Skeletal muscle satellite cell (primary cell): ENCODE measurements at regions not wholly inside any gene's neighbourhood (a gene's known extent, or its start where the extent isn't known, plus 50 kb on each side); places are given as distances from the start of the nearest gene placed in this dataset.

Experiments
- H3K27me3 ChIP-seq: 2 replicates; pipeline ENCODE4 v1.7.0; 2013; ENCODE audit warnings: low read length; ENCODE audit not compliant: control insufficient read depth, insufficient read depth
- H3K36me3 ChIP-seq: 2 replicates; pipeline ENCODE4 v1.7.0; 2013; ENCODE audit warnings: mild to moderate bottlenecking, control low read depth, low read length; ENCODE audit not compliant: insufficient read depth
- H3K4me1 ChIP-seq: 2 replicates; pipeline ENCODE4 v1.7.0; 2013; ENCODE audit warnings: low read length; ENCODE audit not compliant: control insufficient read depth, insufficient read depth
- H3K4me2 ChIP-seq: 2 replicates; pipeline ENCODE4 v1.7.0; 2013; ENCODE audit warnings: mild to moderate bottlenecking, low read length
- H3K4me3 ChIP-seq: 2 replicates; pipeline ENCODE4 v1.7.0; 2013; ENCODE audit warnings: low read length
- H3K9ac ChIP-seq: 2 replicates; pipeline ENCODE4 v1.7.0; 2013; ENCODE audit warnings: mild to moderate bottlenecking, low read depth, low read length, moderate library complexity
- H3K9me3 ChIP-seq: replicated peaks from 2 replicates; pipeline ENCODE4 v1.7.0; 2013; ENCODE audit warnings: mild to moderate bottlenecking, control low read depth, low read length

DNA sequence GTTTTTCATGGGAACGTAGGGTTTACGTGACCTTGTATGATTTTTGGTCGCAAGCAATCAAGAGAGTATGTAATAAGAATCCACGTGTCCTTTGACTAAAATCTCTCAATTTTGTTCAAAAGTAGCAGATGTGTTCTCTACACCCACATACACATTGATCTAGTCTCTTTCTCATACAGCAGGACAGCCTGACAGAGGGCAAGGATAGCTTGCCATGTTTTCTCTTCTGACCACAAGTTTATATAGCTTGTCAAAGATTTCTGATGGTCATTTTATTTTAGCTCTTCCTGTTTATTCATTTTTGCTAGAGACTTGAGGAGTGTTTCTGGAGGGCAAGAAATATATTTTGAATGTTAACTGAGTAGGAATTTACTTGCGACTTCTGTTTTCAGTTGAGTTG, 570.2 kb upstream of the ALCAM start:
- Histone ChIP-seq H3K27me3 (no peaks in the 10 kb centered on the region), H3K4me3 (no peak overlapping the region), H3K4me2 (no peak overlapping the region), H3K36me3 (no peaks in the 10 kb centered on the region), H3K9ac (no peak overlapping the region), H3K9me3 (no peaks in the 10 kb centered on the region), H3K4me1 (no peaks in the 10 kb centered on the region)

- H3K36me3 ChIP-seq: no peaks in the 10 kb centered on the region
- no peak overlapping the region for H3K4me3 ChIP-seq
- no peak overlapping the region for H3K4me2 ChIP-seq
- H3K9ac ChIP-seq: no peak overlapping the region
- H3K27me3 ChIP-seq: no peaks in the 10 kb centered on the region
- H3K9me3 ChIP-seq: no peaks in the 10 kb centered on the region
- no peaks in the 10 kb centered on the region for H3K4me1 ChIP-seq
These were observed 561.7 kb upstream of the ALCAM start for GRCh38 chr3:104805042-104805441.

GRCh38 chr3:104805508-104805907, 561.2 kb upstream of the ALCAM start:
- H3K27me3 ChIP-seq: no peaks in the 10 kb centered on the region
- no peaks in the 10 kb centered on the region for H3K36me3 ChIP-seq
- no peak overlapping the region for H3K9ac ChIP-seq

DNA sequence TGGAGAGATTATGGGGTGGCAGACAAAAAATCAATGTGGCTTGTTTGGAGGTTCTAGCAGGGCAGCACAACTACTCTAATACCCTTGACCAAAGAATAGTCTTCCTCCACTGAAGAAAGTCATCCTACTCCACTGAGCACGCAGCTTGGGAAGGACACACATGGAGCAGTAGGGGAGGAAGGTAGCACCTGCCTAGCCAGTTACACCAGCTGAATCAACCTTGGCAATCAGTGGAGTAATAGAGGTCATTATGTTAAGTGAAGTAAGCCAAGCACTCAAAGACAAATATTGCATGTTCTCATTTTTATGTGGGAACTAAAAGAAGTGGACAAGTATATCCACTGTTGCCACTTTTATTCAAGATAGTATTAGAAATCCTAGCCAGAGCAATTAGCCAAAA, 555.8 kb upstream of the ALCAM start:
- H3K4me1 ChIP-seq: no peaks in the 10 kb centered on the region
- no peak overlapping the region for H3K4me2 ChIP-seq
- no peaks in the 10 kb centered on the region for H3K36me3 ChIP-seq
- H3K9me3 ChIP-seq: no peaks in the 10 kb centered on the region
- H3K27me3 ChIP-seq: no peaks in the 10 kb centered on the region
- H3K4me3 ChIP-seq: no peak overlapping the region
- H3K9ac ChIP-seq: no peak overlapping the region

More at GRCh38 chr3:104805508-104805907, 561.2 kb upstream of the ALCAM start:
- Histone ChIP-seq H3K4me3 (no peak overlapping the region), H3K9me3 (no peaks in the 10 kb centered on the region), H3K4me2 (no peak overlapping the region), H3K4me1 (no peaks in the 10 kb centered on the region)

DNA sequence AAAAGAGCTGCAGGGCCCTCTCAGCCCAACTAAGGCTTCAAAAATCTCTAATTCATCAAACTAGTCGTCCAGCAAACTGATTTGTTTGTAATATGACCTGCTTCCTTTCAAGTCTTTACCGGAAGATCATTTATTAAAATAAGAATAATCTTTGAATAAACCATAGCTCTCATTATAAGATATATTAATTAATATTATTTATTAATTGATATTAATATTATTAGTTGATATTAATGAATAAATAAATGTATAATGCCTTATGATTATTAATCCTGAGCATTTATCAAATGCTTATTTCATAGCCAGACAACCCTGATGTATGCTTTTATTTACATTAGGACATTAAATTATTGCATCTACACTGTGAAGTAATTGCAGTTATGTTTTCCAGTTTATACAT, 550.7 kb upstream of the ALCAM start:
- H3K9me3 ChIP-seq: peaks cover under 1% of the 10 kb centered on the region
- H3K27me3 ChIP-seq: no peaks in the 10 kb centered on the region
- H3K36me3 ChIP-seq: no peaks in the 10 kb centered on the region
- H3K4me1 ChIP-seq: no peaks in the 10 kb centered on the region
- H3K4me3 ChIP-seq: no peak overlapping the region
- no peak overlapping the region for H3K4me2 ChIP-seq
- H3K9ac ChIP-seq: no peak overlapping the region

- Histone ChIP-seq H3K4me3 (no peak overlapping the region), H3K9me3 (peaks cover 4% of the 10 kb centered on the region), H3K36me3 (no peaks in the 10 kb centered on the region), H3K27me3 (no peaks in the 10 kb centered on the region), H3K4me1 (no peaks in the 10 kb centered on the region), H3K9ac (no peak overlapping the region), H3K4me2 (no peak overlapping the region)
These were observed 550.0 kb upstream of the ALCAM start for GRCh38 chr3:104816716-104817115.

GRCh38 chr3:104819333-104819732, 547.4 kb upstream of the ALCAM start:
- H3K9ac ChIP-seq: no peak overlapping the region
- no peaks in the 10 kb centered on the region for H3K4me1 ChIP-seq
- H3K36me3 ChIP-seq: no peaks in the 10 kb centered on the region
- H3K27me3 ChIP-seq: no peaks in the 10 kb centered on the region
- H3K9me3 ChIP-seq: peaks cover 4% of the 10 kb centered on the region
- no peak overlapping the region for H3K4me2 ChIP-seq
- H3K4me3 ChIP-seq: no peak overlapping the region

- H3K9ac ChIP-seq: no peak overlapping the region
- no peak overlapping the region for H3K4me2 ChIP-seq
- H3K4me1 ChIP-seq: no peaks in the 10 kb centered on the region
- no peaks in the 10 kb centered on the region for H3K36me3 ChIP-seq
- H3K9me3 ChIP-seq: peaks cover 4% of the 10 kb centered on the region
- no peak overlapping the region for H3K4me3 ChIP-seq
- H3K27me3 ChIP-seq: no peaks in the 10 kb centered on the region
These were observed 545.8 kb upstream of the ALCAM start for GRCh38 chr3:104820959-104821358.

GRCh38 chr3:104825116-104825515, 541.6 kb upstream of the ALCAM start:
- Histone ChIP-seq H3K4me2 (no peak overlapping the region), H3K4me3 (no peak overlapping the region), H3K9me3 (peaks cover 4% of the 10 kb centered on the region), H3K4me1 (no peaks in the 10 kb centered on the region), H3K36me3 (no peaks in the 10 kb centered on the region), H3K27me3 (no peaks in the 10 kb centered on the region), H3K9ac (no peak overlapping the region)

GRCh38 chr3:104831071-104831470, 535.6 kb upstream of the ALCAM start:
- H3K9me3 ChIP-seq: no peaks in the 10 kb centered on the region
- H3K4me3 ChIP-seq: no peak overlapping the region
- H3K4me2 ChIP-seq: no peak overlapping the region
- H3K27me3 ChIP-seq: no peaks in the 10 kb centered on the region
- H3K9ac ChIP-seq: no peak overlapping the region
- no peaks in the 10 kb centered on the region for H3K36me3 ChIP-seq
- no peaks in the 10 kb centered on the region for H3K4me1 ChIP-seq

DNA sequence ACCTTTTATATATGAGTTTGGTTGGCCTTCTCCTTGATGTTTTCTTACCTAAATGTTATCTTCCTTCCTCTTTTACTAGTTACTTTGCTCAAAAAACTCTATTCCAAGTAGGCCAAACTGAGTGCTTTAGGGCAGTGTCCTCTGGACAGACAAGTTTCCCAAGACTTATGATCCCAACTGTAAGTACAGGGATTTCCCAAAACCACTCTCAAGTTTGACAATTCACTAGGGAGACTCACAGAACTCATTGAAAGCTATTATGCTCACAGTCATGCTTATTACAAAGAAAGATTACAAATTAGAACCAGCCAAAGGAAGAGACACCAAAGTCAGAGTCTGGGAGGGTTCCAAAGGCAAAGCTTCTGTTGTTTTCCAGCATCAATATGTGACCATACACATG, 534.2 kb upstream of the ALCAM start:
- Histone ChIP-seq H3K4me2 (no peak overlapping the region), H3K4me1 (no peaks in the 10 kb centered on the region), H3K27me3 (no peaks in the 10 kb centered on the region), H3K4me3 (no peak overlapping the region), H3K9ac (no peak overlapping the region), H3K9me3 (no peaks in the 10 kb centered on the region), H3K36me3 (no peaks in the 10 kb centered on the region)

GRCh38 chr3:104835376-104835775, 531.3 kb upstream of the ALCAM start:
- no peak overlapping the region for H3K9ac ChIP-seq

More at GRCh38 chr3:104835376-104835775, 531.3 kb upstream of the ALCAM start:
- Histone ChIP-seq H3K27me3 (no peaks in the 10 kb centered on the region), H3K4me1 (no peaks in the 10 kb centered on the region), H3K9me3 (no peaks in the 10 kb centered on the region), H3K4me2 (no peak overlapping the region), H3K36me3 (no peaks in the 10 kb centered on the region), H3K4me3 (no peak overlapping the region)
